Ovary (tissue), 7 donors: ENCODE measurements at regions not wholly inside any gene's neighbourhood (a gene's known extent, or its start where the extent isn't known, plus 50 kb on each side); places are given as distances from the start of the nearest gene placed in this dataset.

Source experiments
- DNase-seq, 5 donors: peaks; one replicate each; pipeline ENCODE4 v3.0.0-alpha.2; 2019 to 2020
- H3K27ac ChIP-seq, 2 donors: fragments of 200-600 bp; one replicate each; pipeline versions ENCODE4 v1.5.1 to v1.8.0; 2019 to 2022
- H3K27me3 ChIP-seq: fragments of 200-600 bp; one replicate; pipeline ENCODE4 v1.8.0; 2022
- H3K36me3 ChIP-seq: fragments of 200-600 bp; sonication (generic); one replicate; pipeline ENCODE4 v1.5.1; 2019
- H3K4me1 ChIP-seq: one replicate; pipeline ENCODE4 v1.8.1; 2013; ENCODE audit warnings: mild to moderate bottlenecking, moderate library complexity; ENCODE audit not compliant: insufficient read depth
- H3K4me3 ChIP-seq: fragments of 200-600 bp; sonication (generic); one replicate; pipeline ENCODE4 v1.5.1; 2017
- H3K9me3 ChIP-seq, 2 donors: fragments of 200-600 bp in 1 of 2; sonication (generic) in 1 of 2; one replicate each; pipeline versions ENCODE4 v1.5.1 to v1.8.1; 2013 to 2019; ENCODE audit warnings: mild to moderate bottlenecking in 1 of 2, moderate library complexity in 1 of 2
- EP300 ChIP-seq: sonication (generic); formaldehyde crosslinking; IDR thresholded peaks from one replicate; pipeline ENCODE4 v1.6.1; 2017; ENCODE audit warnings: antibody characterized with exemption
- POLR2A ChIP-seq: fragments of 450-650 bp; IDR thresholded peaks from one replicate; pipeline ENCODE4 v1.6.1; 2017; ENCODE audit warnings: antibody characterized with exemption, mild to moderate bottlenecking, moderate library complexity
- WGBS, 3 donors: extraction: QIAGEN DNeasy Blood & Tissue Kit in 1 of 3; methylation state at CpG; one replicate each; pipeline versions ENCODE4 v1.1.5 to v1.1.7; 2013 to 2017; 5-methylcytosine and 5-hydroxymethylcytosine counted together
- intact Hi-C, 4 donors: fragments of 100-400 bp; cut with DNase I; formaldehyde crosslinking; loops; one replicate each; pipeline versions ENCODE4 v1.11.0 to v1.15.1; 2022 to 2023
- TF ChIP-seq, protein P1 (sequence below), 3 donors: fragments of 450-650 bp in 2 of 3; fragments of 200-600 bp in 1 of 3; IDR thresholded peaks; one replicate each; pipeline versions ENCODE4 v1.5.1 to v1.8.0; 2016 to 2022; ENCODE audit warnings: antibody characterized with exemption in 3 of 3, mild to moderate bottlenecking in 1 of 3
- donor health status: DM: no; HTN: no; CAD: no; lungs with moderate emphysema.
- donor health status: DM: no; HTN: no; CAD: no.
- donor health status: Bipolar disorder and iron deficiency.
- donor health status: DM: no; HTN: no; CAD: no.
- donor health status: DM: yes; HTN: yes; CAD: no.

GRCh38 chr7:17598846-17599245, 300.4 kb downstream of the AHR start:
- Histone ChIP-seq H3K4me3 (no peak overlapping the region), H3K27ac (no peak overlapping the region), H3K4me1 (no peaks in the 10 kb centered on the region), H3K36me3 (no peaks in the 10 kb centered on the region), H3K9me3 (no peaks in the 10 kb centered on the region), H3K27me3 (no peaks in the 10 kb centered on the region)
- DNase-seq = no peak
- TF ChIP-seq POLR2A (no peak), EP300 (no peak)
- TF ChIP-seq, protein P1, sequence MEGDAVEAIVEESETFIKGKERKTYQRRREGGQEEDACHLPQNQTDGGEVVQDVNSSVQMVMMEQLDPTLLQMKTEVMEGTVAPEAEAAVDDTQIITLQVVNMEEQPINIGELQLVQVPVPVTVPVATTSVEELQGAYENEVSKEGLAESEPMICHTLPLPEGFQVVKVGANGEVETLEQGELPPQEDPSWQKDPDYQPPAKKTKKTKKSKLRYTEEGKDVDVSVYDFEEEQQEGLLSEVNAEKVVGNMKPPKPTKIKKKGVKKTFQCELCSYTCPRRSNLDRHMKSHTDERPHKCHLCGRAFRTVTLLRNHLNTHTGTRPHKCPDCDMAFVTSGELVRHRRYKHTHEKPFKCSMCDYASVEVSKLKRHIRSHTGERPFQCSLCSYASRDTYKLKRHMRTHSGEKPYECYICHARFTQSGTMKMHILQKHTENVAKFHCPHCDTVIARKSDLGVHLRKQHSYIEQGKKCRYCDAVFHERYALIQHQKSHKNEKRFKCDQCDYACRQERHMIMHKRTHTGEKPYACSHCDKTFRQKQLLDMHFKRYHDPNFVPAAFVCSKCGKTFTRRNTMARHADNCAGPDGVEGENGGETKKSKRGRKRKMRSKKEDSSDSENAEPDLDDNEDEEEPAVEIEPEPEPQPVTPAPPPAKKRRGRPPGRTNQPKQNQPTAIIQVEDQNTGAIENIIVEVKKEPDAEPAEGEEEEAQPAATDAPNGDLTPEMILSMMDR (IDR thresholded peaks at IDR 0.05) = no peak
- intact Hi-C loops = no loop called here

GRCh38 chr7:17599733-17600339, 301.4 kb downstream of the AHR start:
- TF ChIP-seq POLR2A = no peak
- DNase-seq = no peak
- Histone ChIP-seq H3K36me3 (no peaks in the 10 kb centered on the region), H3K27me3 (no peaks in the 10 kb centered on the region), H3K27ac (no peak overlapping the region), H3K4me1 (no peaks in the 10 kb centered on the region), H3K9me3 (no peaks in the 10 kb centered on the region), H3K4me3 (no peak overlapping the region)
- intact Hi-C loops = no loop called here
- WGBS, 3 donors = 81 to 84% (median 82%) methylated on average over 7 of the region's 7 CpGs

- Histone ChIP-seq H3K9me3 (no peaks in the 10 kb centered on the region), H3K36me3 (no peaks in the 10 kb centered on the region), H3K27ac (no peak overlapping the region), H3K27me3 (no peaks in the 10 kb centered on the region), H3K4me3 (no peak overlapping the region), H3K4me1 (no peaks in the 10 kb centered on the region)
- intact Hi-C loops = no loop called here
- no peak for DNase-seq
- no peak for TF ChIP-seq POLR2A
- TF ChIP-seq, protein P1 (IDR thresholded peaks at IDR 0.05) = no peak
- no peak for TF ChIP-seq EP300
- WGBS, 3 donors = 74 to 83% (median 82%) methylated on average over 2 of the region's 2 CpGs
These were observed 301.9 kb downstream of the AHR start for GRCh38 chr7:17600340-17600752.

- intact Hi-C loops = no loop called here
- Histone ChIP-seq H3K27ac (no peak overlapping the region), H3K36me3 (no peaks in the 10 kb centered on the region), H3K4me3 (no peak overlapping the region), H3K9me3 (no peaks in the 10 kb centered on the region), H3K4me1 (no peaks in the 10 kb centered on the region), H3K27me3 (no peaks in the 10 kb centered on the region)
- DNase-seq = no peak
- TF ChIP-seq, protein P1 (IDR thresholded peaks at IDR 0.05) = no peak
- no peak for TF ChIP-seq POLR2A
- TF ChIP-seq EP300 = no peak
- 88 to 96% (median 94%) methylated on average over 1 of the region's 1 CpG for WGBS, 3 donors
These were observed 303.5 kb downstream of the AHR start for GRCh38 chr7:17601921-17602320.

GRCh38 chr7:17608114-17608833, 309.8 kb downstream of the AHR start:
- Histone ChIP-seq H3K36me3 (no peaks in the 10 kb centered on the region), H3K4me3 (no peak overlapping the region), H3K4me1 (no peaks in the 10 kb centered on the region), H3K27me3 (no peaks in the 10 kb centered on the region), H3K27ac (no peak overlapping the region), H3K9me3 (no peaks in the 10 kb centered on the region)
- WGBS, 3 donors = 17 to 31% (median 20%) methylated on average over 1 of the region's 1 CpG
- intact Hi-C loops = no loop called here
- TF ChIP-seq, protein P1 (IDR thresholded peaks at IDR 0.05) = no peak
- TF ChIP-seq POLR2A (no peak), EP300 (no peak)
- DNase-seq = no peak
